ENCODE measurements at regions not wholly inside any gene's neighbourhood (a gene's known extent, or its start where the extent isn't known, plus 50 kb on each side); places are given as distances from the start of the nearest gene placed in this dataset.

- Histone ChIP-seq H3K4me1 (replicated peaks in 1 of 2) (no peaks in the 10 kb centered on the region), H3K4me3 (no peak overlapping the region), H3K36me3 (replicated peaks in 1 of 2) (no peaks in the 10 kb centered on the region), H3K27ac (no peak overlapping the region), H3K9me3 (replicated peaks in 1 of 3) (no peaks in the 10 kb centered on the region), H3K27me3 (no peaks in the 10 kb centered on the region)
- no peak for DNase-seq
- no peak for TF ChIP-seq CTCF (IDR thresholded peaks at IDR 0.05)
- TF ChIP-seq POLR2A (IDR thresholded peaks at IDR 0.05) = no peak
- 67 to 76% (median 68%) methylated on average over 3 of the region's 3 CpGs for WGBS, 4 donors
- intact Hi-C loops (cut with DNase I) = loop anchor here in 1 of 2 donors (10.0 kb wide), 1 partner anchor 481 kb away; no protein-coding TSS in a partner anchor
Observed at GRCh38 chr3:159323848-159324247, 522.0 kb downstream of the MFSD1 start.

GRCh38 chr3:159326998-159327397 is 525.1 kb downstream of the MFSD1 start:
- intact Hi-C loops (cut with DNase I) = loop anchor here in 1 of 2 donors (10.0 kb wide), 1 partner anchor 478 kb away; no protein-coding TSS in a partner anchor
- Histone ChIP-seq H3K27me3 (no peaks in the 10 kb centered on the region), H3K36me3 (replicated peaks in 1 of 2) (no peaks in the 10 kb centered on the region), H3K27ac (no peak overlapping the region), H3K4me1 (replicated peaks in 1 of 2) (no peaks in the 10 kb centered on the region), H3K4me3 (no peak overlapping the region), H3K9me3 (replicated peaks in 1 of 3) (no peaks in the 10 kb centered on the region)
- TF ChIP-seq POLR2A (IDR thresholded peaks at IDR 0.05) (no peak), CTCF (IDR thresholded peaks at IDR 0.05) (no peak)
- DNase-seq = no peak
- WGBS, 4 donors = 45 to 51% (median 50%) methylated on average over 2 of the region's 2 CpGs

- no peak for TF ChIP-seq CTCF (IDR thresholded peaks at IDR 0.05)
- no peak for TF ChIP-seq POLR2A (IDR thresholded peaks at IDR 0.05)
- no peak for DNase-seq
- Histone ChIP-seq H3K4me1 (replicated peaks in 1 of 2) (no peaks in the 10 kb centered on the region), H3K4me3 (no peak overlapping the region), H3K27me3 (no peaks in the 10 kb centered on the region), H3K27ac (no peak overlapping the region), H3K36me3 (replicated peaks in 1 of 2) (no peaks in the 10 kb centered on the region), H3K9me3 (replicated peaks in 1 of 3) (no peaks in the 10 kb centered on the region)
- intact Hi-C loops (cut with DNase I) = no loop called here
Observed at GRCh38 chr3:159332535-159333099, 530.8 kb downstream of the MFSD1 start.

- Histone ChIP-seq H3K9me3 (replicated peaks in 1 of 3) (no peaks in the 10 kb centered on the region), H3K27ac (no peak overlapping the region), H3K4me3 (no peak overlapping the region), H3K27me3 (no peaks in the 10 kb centered on the region), H3K4me1 (replicated peaks in 1 of 2) (no peaks in the 10 kb centered on the region), H3K36me3 (replicated peaks in 1 of 2) (no peaks in the 10 kb centered on the region)
- TF ChIP-seq CTCF (IDR thresholded peaks at IDR 0.05) = no peak
- TF ChIP-seq POLR2A (IDR thresholded peaks at IDR 0.05) = no peak
- DNase-seq = no peak
- intact Hi-C loops (cut with DNase I) = no loop called here
Observed at GRCh38 chr3:159339131-159339530, 537.3 kb downstream of the MFSD1 start.

Measured in adrenal gland (tissue), 9 donors.